Ishikawa (cell line): ENCODE measurements at regions not wholly inside any gene's neighbourhood (a gene's known extent, or its start where the extent isn't known, plus 50 kb on each side); places are given as distances from the start of the nearest gene placed in this dataset.

Experiments used
- CEBPB ChIP-seq: IDR thresholded peaks from 2 replicates; pipeline ENCODE4 v1.6.1; 2012
- CREB1 ChIP-seq: IDR thresholded peaks from 2 replicates; pipeline ENCODE4 v1.6.1; 2012; ENCODE audit warnings: low read depth
- EGR1 ChIP-seq: IDR thresholded peaks from 2 replicates; pipeline ENCODE4 v1.6.1; 2012
- EP300 ChIP-seq: IDR thresholded peaks from 2 replicates; pipeline ENCODE4 v1.6.1; 2012; ENCODE audit warnings: borderline replicate concordance
- FOXM1 ChIP-seq: IDR thresholded peaks from 2 replicates; pipeline ENCODE4 v1.6.1; 2012; ENCODE audit warnings: low read depth, borderline replicate concordance
- MAX ChIP-seq: IDR thresholded peaks from 2 replicates; pipeline ENCODE4 v1.6.1; 2012
- NFIC ChIP-seq: IDR thresholded peaks from 2 replicates; pipeline ENCODE4 v1.6.1; 2012
- RAD21 ChIP-seq: IDR thresholded peaks from 2 replicates; pipeline ENCODE4 v1.6.1; 2012; ENCODE audit warnings: low read depth
- TAF1 ChIP-seq: IDR thresholded peaks from 2 replicates; pipeline ENCODE4 v1.6.1; 2012; ENCODE audit warnings: low read depth, mild to moderate bottlenecking
- TCF12 ChIP-seq: IDR thresholded peaks from 2 replicates; pipeline ENCODE4 v1.6.1; 2012; ENCODE audit warnings: low read depth
- TEAD4 ChIP-seq: IDR thresholded peaks from 2 replicates; pipeline ENCODE4 v1.6.1; 2012
- USF1 ChIP-seq: IDR thresholded peaks from 2 replicates; pipeline ENCODE4 v1.6.1; 2012
- YY1 ChIP-seq: IDR thresholded peaks from 2 replicates; pipeline ENCODE4 v1.6.1; 2012; ENCODE audit warnings: low read depth
- ZBTB7A ChIP-seq: IDR thresholded peaks from 2 replicates; pipeline ENCODE4 v1.6.1; 2012; ENCODE audit warnings: low read depth
- TF ChIP-seq, protein P1 (sequence below): IDR thresholded peaks from 2 replicates; pipeline ENCODE4 v1.6.1; 2012; ENCODE audit warnings: low read depth, mild to moderate bottlenecking

GRCh38 chrX:1134156-1134555 lies 78.3 kb downstream of the CRLF2 start:
- TF ChIP-seq TAF1 = no peak
- TF ChIP-seq, protein P1, sequence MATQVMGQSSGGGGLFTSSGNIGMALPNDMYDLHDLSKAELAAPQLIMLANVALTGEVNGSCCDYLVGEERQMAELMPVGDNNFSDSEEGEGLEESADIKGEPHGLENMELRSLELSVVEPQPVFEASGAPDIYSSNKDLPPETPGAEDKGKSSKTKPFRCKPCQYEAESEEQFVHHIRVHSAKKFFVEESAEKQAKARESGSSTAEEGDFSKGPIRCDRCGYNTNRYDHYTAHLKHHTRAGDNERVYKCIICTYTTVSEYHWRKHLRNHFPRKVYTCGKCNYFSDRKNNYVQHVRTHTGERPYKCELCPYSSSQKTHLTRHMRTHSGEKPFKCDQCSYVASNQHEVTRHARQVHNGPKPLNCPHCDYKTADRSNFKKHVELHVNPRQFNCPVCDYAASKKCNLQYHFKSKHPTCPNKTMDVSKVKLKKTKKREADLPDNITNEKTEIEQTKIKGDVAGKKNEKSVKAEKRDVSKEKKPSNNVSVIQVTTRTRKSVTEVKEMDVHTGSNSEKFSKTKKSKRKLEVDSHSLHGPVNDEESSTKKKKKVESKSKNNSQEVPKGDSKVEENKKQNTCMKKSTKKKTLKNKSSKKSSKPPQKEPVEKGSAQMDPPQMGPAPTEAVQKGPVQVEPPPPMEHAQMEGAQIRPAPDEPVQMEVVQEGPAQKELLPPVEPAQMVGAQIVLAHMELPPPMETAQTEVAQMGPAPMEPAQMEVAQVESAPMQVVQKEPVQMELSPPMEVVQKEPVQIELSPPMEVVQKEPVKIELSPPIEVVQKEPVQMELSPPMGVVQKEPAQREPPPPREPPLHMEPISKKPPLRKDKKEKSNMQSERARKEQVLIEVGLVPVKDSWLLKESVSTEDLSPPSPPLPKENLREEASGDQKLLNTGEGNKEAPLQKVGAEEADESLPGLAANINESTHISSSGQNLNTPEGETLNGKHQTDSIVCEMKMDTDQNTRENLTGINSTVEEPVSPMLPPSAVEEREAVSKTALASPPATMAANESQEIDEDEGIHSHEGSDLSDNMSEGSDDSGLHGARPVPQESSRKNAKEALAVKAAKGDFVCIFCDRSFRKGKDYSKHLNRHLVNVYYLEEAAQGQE = no peak
- no peak for TF ChIP-seq ZBTB7A
- TF ChIP-seq EP300 = no peak
- no peak for TF ChIP-seq MAX
- no peak for TF ChIP-seq TEAD4
- TF ChIP-seq EGR1 = no peak
- TF ChIP-seq FOXM1 = no peak
- TF ChIP-seq RAD21 = no peak
- no peak for TF ChIP-seq TCF12
- no peak for TF ChIP-seq USF1

DNA sequence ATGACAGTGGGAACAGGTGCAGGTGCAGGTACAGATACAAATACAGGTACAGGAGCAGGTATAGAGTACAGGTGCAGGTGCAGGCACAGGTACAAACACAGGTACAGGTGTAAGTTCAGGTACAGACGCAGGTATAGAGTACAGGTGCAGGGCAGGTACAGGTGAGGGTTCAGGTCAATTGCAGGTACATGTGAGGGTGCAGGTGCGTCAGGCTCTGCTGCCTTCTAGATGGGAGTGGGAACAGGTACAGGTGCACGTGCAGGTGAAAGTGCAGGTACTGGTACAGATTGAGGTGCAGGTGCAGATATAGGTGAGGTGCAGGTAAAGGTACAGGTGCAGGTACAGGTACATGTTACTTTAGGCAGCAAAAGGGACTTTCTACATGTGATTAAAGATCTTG lies 85.7 kb downstream of the CRLF2 start:
- TF ChIP-seq TEAD4 (no peak), RAD21 (no peak), TCF12 (no peak), EGR1 (no peak), TAF1 (no peak), CREB1 (no peak), FOXM1 (no peak), NFIC (no peak), MAX (no peak), YY1 (no peak), CEBPB (no peak), EP300 (no peak), ZBTB7A (no peak), USF1 (no peak)
- TF ChIP-seq, protein P1 = no peak

DNA sequence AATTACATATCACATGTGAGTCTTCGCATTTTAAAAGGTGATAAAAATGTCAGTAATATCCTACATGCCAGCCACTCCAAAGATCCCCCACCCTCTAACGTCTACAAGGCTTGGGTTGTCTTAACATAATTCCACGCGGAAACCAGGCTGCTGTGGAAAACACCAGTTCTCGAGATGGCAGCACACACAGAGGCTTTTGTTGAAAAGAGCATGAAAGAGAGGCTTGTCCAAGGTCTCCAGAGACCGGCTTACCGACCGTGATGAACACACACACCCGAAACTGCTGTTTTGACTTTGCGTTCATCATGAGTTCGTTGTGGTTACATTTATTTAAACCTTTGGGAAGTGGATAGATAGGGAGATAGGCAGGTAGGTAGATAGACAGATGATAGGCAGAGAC lies 87.9 kb downstream of the CRLF2 start:
- no peak for TF ChIP-seq CREB1
- TF ChIP-seq EP300 = no peak
- no peak for TF ChIP-seq NFIC
- no peak for TF ChIP-seq YY1
- TF ChIP-seq MAX = no peak
- TF ChIP-seq USF1 = no peak
- no peak for TF ChIP-seq TEAD4
- TF ChIP-seq ZBTB7A = no peak
- no peak for TF ChIP-seq EGR1

GRCh38 chrX:1119275-1119674 lies 93.2 kb downstream of the CRLF2 start:
- TF ChIP-seq ZBTB7A = no peak

DNA sequence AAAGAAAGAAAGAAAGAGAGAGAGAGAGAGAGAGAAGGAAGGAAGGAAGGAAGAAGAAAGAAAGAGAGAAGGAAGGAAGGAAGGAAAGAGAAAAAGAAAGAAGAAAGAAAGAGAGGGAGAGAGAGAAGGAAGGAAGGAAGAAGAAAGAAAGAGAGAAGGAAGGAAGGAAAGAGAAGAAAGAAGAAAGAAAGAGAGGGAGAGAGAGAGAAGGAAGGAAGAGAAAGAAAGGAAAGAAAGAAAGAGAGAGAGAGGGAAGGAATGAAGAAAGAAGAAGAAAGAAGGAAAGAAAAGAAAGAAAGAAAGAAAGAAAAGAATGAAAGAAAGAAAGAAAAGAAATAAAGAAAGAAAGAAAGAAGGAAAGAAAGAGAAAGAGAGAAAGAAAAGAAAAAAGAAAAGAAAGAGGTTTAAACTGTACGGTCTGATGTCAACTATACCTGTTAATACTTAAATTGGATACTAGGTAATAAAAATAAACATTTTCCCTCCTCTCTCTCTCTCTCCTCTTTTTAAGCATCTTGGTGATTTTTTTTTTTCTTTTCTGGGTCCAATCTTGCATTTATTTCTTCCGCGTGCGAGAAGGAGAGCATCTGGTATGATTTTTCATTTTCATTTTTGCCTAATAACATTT lies 93.8 kb downstream of the CRLF2 start:
- TF ChIP-seq NFIC (no peak), MAX (no peak), TAF1 (no peak), RAD21 (no peak)
- TF ChIP-seq, protein P1 = no peak
